H1 (cell line): ENCODE measurements at regions not wholly inside any gene's neighbourhood (a gene's known extent, or its start where the extent isn't known, plus 50 kb on each side); places are given as distances from the start of the nearest gene placed in this dataset.

ENCODE experiments used
- CTCF ChIA-PET: fragments of 300-600 bp; sonication (Branson Sonifier 250); formaldehyde crosslinking; loops from one replicate; lab custom pipeline; 2021; ENCODE audit not compliant: partially characterized antibody; lab: Charles Lee
- POLR2A ChIA-PET: fragments of 300-600 bp; sonication (Branson Sonifier 250); formaldehyde crosslinking; loops from one replicate; lab custom pipeline; 2021; ENCODE audit warnings: inconsistent platforms; ENCODE audit not compliant: partially characterized antibody; lab: Charles Lee
- DNase-seq, 2 experiments: peaks; one replicate each; pipeline versions ENCODE4 v3.0.0 to v3.0.0-alpha.2; 2010 to 2022; ENCODE audit warnings: low spot score in 2 of 2, low read depth in 1 of 2, mixed read lengths in 1 of 2
- FAIRE-seq: peaks from 2 replicates; lab custom pipeline; 2011; peaks lifted over from hg19 to GRCh38; lab: Jason Lieb, UNC
- H2AFZ ChIP-seq: 2 replicates; pipeline ENCODE4 v1.8.1; 2012; ENCODE audit warnings: low read length, inconsistent platforms
- H2AK5ac ChIP-seq: 2 replicates; pipeline ENCODE4 v1.6.1; 2013; ENCODE audit warnings: low read depth, low read length
- H2BK120ac ChIP-seq: replicated peaks from 2 replicates; pipeline ENCODE3; 2013; ENCODE audit warnings: low read depth, low read length, inconsistent platforms
- H2BK12ac ChIP-seq: 2 replicates; pipeline ENCODE4 v1.6.1; 2013; ENCODE audit warnings: low read depth, low read length
- H2BK15ac ChIP-seq: 2 replicates; pipeline ENCODE4 v1.6.1; 2013; ENCODE audit warnings: low read length
- H2BK20ac ChIP-seq: 2 replicates; pipeline ENCODE4 v1.6.1; 2013; ENCODE audit warnings: low read length
- H2BK5ac ChIP-seq: 2 replicates; pipeline ENCODE4 v1.6.1; 2013; ENCODE audit warnings: low read depth, low read length
- H3K14ac ChIP-seq: 2 replicates; pipeline ENCODE4 v1.6.1; 2013; ENCODE audit warnings: inconsistent platforms; ENCODE audit not compliant: insufficient read length
- H3K18ac ChIP-seq: 2 replicates; pipeline ENCODE4 v1.6.1; 2013; ENCODE audit warnings: low read length; ENCODE audit errors: extremely low read depth
- H3K23ac ChIP-seq: 2 replicates; pipeline ENCODE4 v1.6.1; 2013; ENCODE audit warnings: inconsistent platforms; ENCODE audit not compliant: insufficient read length
- H3K23me2 ChIP-seq: 2 replicates; pipeline ENCODE4 v1.6.1; 2013; ENCODE audit warnings: low read depth, low read length
- H3K27ac ChIP-seq: 2 replicates; pipeline ENCODE4 v1.6.1; 2011; ENCODE audit warnings: low read depth, low read length, inconsistent platforms
- H3K27me3 ChIP-seq, 4 experiments: replicated peaks in 1 of 4; 1 replicate in 1 of 4; 2 replicates in 3 of 4; pipeline versions ENCODE4 v1.6.1 to v1.8.1; 2011 to 2013; ENCODE audit warnings: low read length in 3 of 4, mild to moderate bottlenecking in 3 of 4, inconsistent platforms in 2 of 4, mixed read lengths in 2 of 4, moderate library complexity in 1 of 4; ENCODE audit not compliant: control insufficient read depth in 3 of 4, insufficient read depth in 3 of 4; ENCODE audit errors: extremely low read depth in 1 of 4
- H3K36me3 ChIP-seq, 4 experiments: 2 replicates each; pipeline versions ENCODE4 v1.6.1 to v1.8.1; 2011 to 2013; ENCODE audit warnings: mild to moderate bottlenecking in 4 of 4, low read length in 3 of 4, moderate library complexity in 2 of 4, control low read depth in 1 of 4, inconsistent platforms in 1 of 4; ENCODE audit not compliant: insufficient read depth in 4 of 4, control insufficient read depth in 2 of 4
- H3K4ac ChIP-seq: replicated peaks from 2 replicates; pipeline ENCODE3; 2013; ENCODE audit warnings: low read length, low read depth, mixed read lengths, inconsistent platforms; ENCODE audit not compliant: insufficient read length
- H3K4me1 ChIP-seq, 4 experiments: replicated peaks in 1 of 4; 1 replicate in 1 of 4; 2 replicates in 3 of 4; pipeline versions ENCODE4 v1.6.1 to v1.8.1; 2011 to 2013; ENCODE audit warnings: low read length in 3 of 4, inconsistent platforms in 2 of 4, mixed read lengths in 1 of 4; ENCODE audit not compliant: insufficient read depth in 4 of 4, control insufficient read depth in 3 of 4
- H3K4me2 ChIP-seq, 2 experiments: 2 replicates each; pipeline versions ENCODE4 v1.6.1 to v1.8.1; 2011 to 2013; ENCODE audit warnings: low read depth in 2 of 2, low read length in 2 of 2, control low read depth in 1 of 2, inconsistent platforms in 1 of 2, mild to moderate bottlenecking in 1 of 2; ENCODE audit not compliant: insufficient read depth in 1 of 2
- H3K4me3 ChIP-seq, 4 experiments: fragments of 200-600, 300-600 bp in 1 of 4; sonication (generic), shearing (Covaris generic), sonication (Bioruptor Twin) in 1 of 4; 2 replicates each; pipeline versions ENCODE4 v1.5.1 to v1.8.1; 2011 to 2016; ENCODE audit warnings: low read length in 4 of 4, low read depth in 3 of 4, control low read depth in 2 of 4, inconsistent platforms in 2 of 4, mild to moderate bottlenecking in 2 of 4, mixed read lengths in 1 of 4, moderate library complexity in 1 of 4; ENCODE audit not compliant: insufficient read depth in 2 of 4; ENCODE audit errors: extremely low read depth in 1 of 4
- H3K56ac ChIP-seq: replicated peaks from 2 replicates; pipeline ENCODE3; 2013; ENCODE audit warnings: low read depth, mild to moderate bottlenecking, mixed read lengths, low read length, inconsistent platforms; ENCODE audit not compliant: insufficient read length
- H3K79me1 ChIP-seq: 2 replicates; pipeline ENCODE4 v1.6.1; 2013; ENCODE audit warnings: low read depth, low read length, control low read depth
- H3K79me2 ChIP-seq, 2 experiments: 2 replicates each; pipeline versions ENCODE4 v1.6.1 to v1.8.1; 2012 to 2013; ENCODE audit warnings: low read length in 2 of 2, mild to moderate bottlenecking in 2 of 2, inconsistent platforms in 1 of 2; ENCODE audit not compliant: insufficient read depth in 2 of 2, control insufficient read depth in 1 of 2
- H3K9ac ChIP-seq, 4 experiments: replicated peaks in 1 of 4; 1 replicate in 1 of 4; 2 replicates in 3 of 4; pipeline versions ENCODE4 v1.6.1 to v1.8.1; 2011 to 2013; ENCODE audit warnings: low read depth in 3 of 4, low read length in 3 of 4, control low read depth in 2 of 4, mild to moderate bottlenecking in 2 of 4, moderate library complexity in 2 of 4, inconsistent platforms in 1 of 4; ENCODE audit errors: extremely low read depth in 1 of 4
- H3K9me3 ChIP-seq, 2 experiments: 2 replicates each; pipeline versions ENCODE4 v1.6.1 to v1.8.1; 2012 to 2013; ENCODE audit warnings: mild to moderate bottlenecking in 2 of 2, moderate library complexity in 2 of 2, control low read depth in 1 of 2, inconsistent platforms in 1 of 2, low read depth in 1 of 2, low read length in 1 of 2, mixed read lengths in 1 of 2; ENCODE audit not compliant: insufficient read depth in 2 of 2
- H4K20me1 ChIP-seq, 2 experiments: replicated peaks in 1 of 2; 2 replicates each; pipeline versions ENCODE3 to v1.8.1; 2011 to 2013; ENCODE audit warnings: inconsistent platforms in 2 of 2, low read length in 2 of 2, mild to moderate bottlenecking in 1 of 2; ENCODE audit not compliant: insufficient read depth in 2 of 2, control insufficient read depth in 1 of 2
- H4K5ac ChIP-seq: 2 replicates; pipeline ENCODE4 v1.6.1; 2013; ENCODE audit warnings: low read length, low read depth, mixed read lengths, inconsistent platforms; ENCODE audit not compliant: insufficient read length
- H4K8ac ChIP-seq: 2 replicates; pipeline ENCODE4 v1.8.0; 2013; ENCODE audit warnings: mild to moderate bottlenecking, moderate library complexity, low read length, inconsistent platforms; ENCODE audit not compliant: insufficient read depth; ENCODE audit errors: extremely low read depth
- H4K91ac ChIP-seq: replicated peaks from 2 replicates; pipeline ENCODE3; 2013; ENCODE audit warnings: low read length, mixed read lengths, inconsistent platforms; ENCODE audit not compliant: insufficient read length
- MAFK ChIP-seq: IDR thresholded peaks from 2 replicates; pipeline ENCODE4 v1.6.1; 2012; ENCODE audit warnings: low read depth, mild to moderate bottlenecking, improper control_type of control experiment, low read length
- NANOG ChIP-seq: IDR thresholded peaks from 2 replicates; pipeline ENCODE4 v1.6.1; 2011; ENCODE audit warnings: low read length, low read depth, mild to moderate bottlenecking, inconsistent platforms; ENCODE audit not compliant: insufficient read depth, poor library complexity, severe bottlenecking
- POLR2A ChIP-seq, 2 experiments: IDR thresholded peaks; 1 replicate in 1 of 2; 2 replicates in 1 of 2; pipeline ENCODE4 v1.6.1; 2011; ENCODE audit warnings: low read depth in 2 of 2, low read length in 2 of 2, mild to moderate bottlenecking in 2 of 2; ENCODE audit errors: control extremely low read depth in 1 of 2
- RNF2 ChIP-seq: fragments of 200-900, 300-1000 bp; sonication (generic); IDR thresholded peaks from 2 replicates; pipeline ENCODE4 v1.7.1; 2016; ENCODE audit warnings: borderline replicate concordance, low read depth, mild to moderate bottlenecking, antibody characterized with exemption, low read length; ENCODE audit not compliant: poor library complexity, severe bottlenecking; ENCODE audit errors: missing control alignments
- WGBS, 2 experiments: shearing (Covaris generic) in 1 of 2; methylation state at CpG; one replicate each; pipeline versions ENCODE4 v1.1.6 to v1.1.7; 2013 to 2015; ENCODE audit warnings: low lambda C conversion rate in 2 of 2, mixed read lengths in 2 of 2, inconsistent platforms in 1 of 2, low coverage in 1 of 2, missing lambda C conversion rate in 1 of 2; ENCODE audit not compliant: insufficient replicate concordance in 2 of 2, insufficient coverage in 1 of 2, insufficient read length in 1 of 2; ENCODE audit errors: extremely low coverage in 1 of 2, missing lambda C conversion rate in 1 of 2; 5-methylcytosine and 5-hydroxymethylcytosine counted together

DNA sequence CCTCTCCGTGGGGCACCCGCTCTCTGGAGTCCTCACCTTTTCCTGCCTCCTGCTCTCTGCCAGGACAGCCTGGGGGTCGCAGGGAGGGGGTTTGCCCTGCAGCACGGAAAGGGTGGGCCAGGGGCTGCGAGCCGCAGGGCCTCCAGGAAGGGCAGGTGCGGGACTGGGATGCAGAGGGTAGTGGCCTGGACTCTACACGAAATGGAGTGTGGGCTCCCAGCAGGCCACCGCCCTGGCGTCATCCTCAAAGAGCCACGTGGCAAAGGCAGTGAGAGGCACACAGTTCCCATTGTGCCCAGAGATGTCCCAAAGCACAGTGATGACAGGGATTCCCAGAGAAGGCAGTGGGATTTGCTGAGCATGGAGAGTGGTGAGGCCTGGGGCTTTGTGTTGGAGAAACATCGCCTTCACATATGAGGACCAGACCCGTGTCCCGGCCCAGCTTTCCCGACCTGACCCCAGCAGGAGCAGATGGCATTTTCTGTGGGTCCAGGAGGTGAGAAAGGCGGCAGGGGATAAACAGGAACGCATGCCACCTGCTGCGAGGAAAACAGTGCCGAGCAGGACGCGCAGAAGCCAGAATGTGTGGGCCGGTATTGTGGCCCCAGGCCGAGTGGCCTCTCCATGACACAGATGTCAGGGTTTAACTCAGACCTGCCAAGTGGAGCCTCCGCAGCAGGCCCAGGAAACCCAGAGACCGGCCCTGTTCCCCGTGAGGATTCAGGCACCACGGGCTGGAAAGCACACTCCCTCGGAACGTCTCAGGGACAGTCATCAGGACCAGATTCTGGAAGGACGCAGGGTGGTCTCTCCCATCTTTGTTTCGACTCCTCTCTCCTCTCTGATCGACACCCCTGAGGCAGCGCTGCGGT, 855.5 kb upstream of the SALL3 start:
- ChIA-PET POLR2A (no interaction called here), CTCF (no interaction called here)
- 93% methylated on average over 31 of the region's 34 CpGs; no CpG with 5 or more reads in 1 of the 2 experiments for WGBS, 2 experiments
- Histone ChIP-seq H2BK120ac (no peak overlapping the region), H2AK5ac (no peak overlapping the region), H3K9me3 (no peaks in the 10 kb centered on the region), H2BK20ac (no peak overlapping the region), H3K79me1 (no peaks in the 10 kb centered on the region), H3K14ac (no peak overlapping the region), H3K4me2 (no peak overlapping the region), H2AFZ (peak overlapping the region; percentile 51; the same call in 1 of the 2 replicates), H3K4me3 (no peak overlapping the region), H4K20me1 (peaks cover 0 to 6% of the 10 kb centered on the region in 2 experiments), H3K56ac (no peak overlapping the region), H3K4me1 (no peaks in the 10 kb centered on the region), H3K9ac (no peak overlapping the region), H3K4ac (no peak overlapping the region), H3K18ac (no peak overlapping the region), H4K5ac (no peak overlapping the region), H4K8ac (no peak overlapping the region), H2BK12ac (no peak overlapping the region), H3K23ac (no peak overlapping the region), H3K27me3 (no peaks in the 10 kb centered on the region; a peak in 2 of 7 replicates), H3K79me2 (no peaks in the 10 kb centered on the region), H2BK5ac (no peak overlapping the region), H2BK15ac (no peak overlapping the region), H3K36me3 (no peaks in the 10 kb centered on the region; a peak in 1 of 8 replicates), H3K23me2 (no peaks in the 10 kb centered on the region), H4K91ac (no peak overlapping the region), H3K27ac (no peak overlapping the region)
- no peak for TF ChIP-seq NANOG
- TF ChIP-seq POLR2A (IDR thresholded peaks at IDR 0.05; ENCODE audit: control extremely low read depth in 1 of 2, low read depth in 2 of 2, low read length in 2 of 2), result no peak
- no peak for TF ChIP-seq MAFK
- no peak for TF ChIP-seq RNF2
- no peak for DNase-seq
- FAIRE-seq, result no peak
